ENCODE measurements at regions not wholly inside any gene's neighbourhood (a gene's known extent, or its start where the extent isn't known, plus 50 kb on each side); places are given as distances from the start of the nearest gene placed in this dataset.

DNA sequence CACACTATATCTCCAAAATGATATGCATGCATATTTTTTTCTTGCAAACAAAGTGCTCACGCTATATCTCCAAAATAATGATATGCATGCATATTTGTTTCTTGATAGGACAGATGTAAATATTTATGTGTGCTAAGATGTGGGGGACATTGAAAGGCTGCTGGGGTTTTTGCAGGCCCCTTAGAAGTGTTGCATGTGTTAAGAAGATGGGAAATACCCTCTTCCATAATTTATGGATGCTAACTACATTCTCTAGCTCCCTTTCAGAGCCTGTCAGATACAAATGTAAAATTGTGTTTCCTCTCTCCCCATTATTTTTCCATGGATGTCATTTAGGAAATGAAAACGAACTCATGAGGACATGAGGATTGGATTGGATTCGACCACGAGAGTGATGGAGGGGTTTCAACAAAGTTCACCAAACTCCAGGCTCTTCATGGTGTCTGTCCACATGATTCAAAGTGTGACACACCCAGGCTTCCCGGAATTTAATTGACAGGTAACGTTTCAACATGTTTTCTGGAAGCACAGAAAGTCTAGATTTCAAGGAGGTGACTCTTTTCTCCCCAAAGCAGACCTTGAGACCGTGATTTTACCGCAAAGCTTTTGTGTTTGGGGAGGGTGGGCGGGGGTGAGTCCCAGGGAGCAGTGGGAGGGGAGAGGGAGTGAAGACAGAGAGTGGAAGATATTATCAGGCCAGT, 94.4 kb upstream of the CD99 start:
- H3K4me3 ChIP-seq (ENCODE audit: low read depth, low read length) = no peak overlapping the region
- no peak for DNase-seq (ENCODE audit: low read depth)
- in situ Hi-C loops (cut with HindIII; ENCODE audit: low sequenced_read_pairs) = loop anchor here (25.0 kb wide), 1 partner anchor 934 kb away; no protein-coding TSS in a partner anchor
- no peak for TF ChIP-seq CTCF (IDR thresholded peaks at IDR 0.05; ENCODE audit: low read depth, low read length, missing control alignments)

DNA sequence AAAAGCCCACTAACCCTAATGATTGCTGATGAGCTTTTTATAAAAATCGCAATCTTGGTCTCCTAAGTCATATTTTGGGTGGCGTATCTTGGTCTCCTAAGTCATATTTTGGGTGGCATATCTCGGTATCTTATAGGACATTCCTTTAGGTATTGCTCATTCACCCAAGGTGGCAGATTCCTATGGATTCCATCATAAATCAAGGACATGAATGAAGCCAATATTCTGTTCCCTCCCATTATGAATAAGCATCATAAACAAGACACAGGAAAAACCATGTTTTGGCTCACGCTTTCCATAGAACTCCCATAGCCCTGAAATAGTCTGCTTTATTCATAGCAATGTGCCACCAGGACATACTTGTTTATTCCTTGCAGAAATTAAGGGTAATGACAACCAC, 95.0 kb upstream of the CD99 start:
- no peak for DNase-seq (ENCODE audit: low read depth)
- no peak for TF ChIP-seq CTCF (IDR thresholded peaks at IDR 0.05; ENCODE audit: low read depth, low read length, missing control alignments)
- H3K4me3 ChIP-seq (ENCODE audit: low read depth, low read length) = no peak overlapping the region
- in situ Hi-C loops (cut with HindIII; ENCODE audit: low sequenced_read_pairs) = loop anchor here (25.0 kb wide), 1 partner anchor 934 kb away; no protein-coding TSS in a partner anchor

- in situ Hi-C loops (cut with HindIII; ENCODE audit: low sequenced_read_pairs) = loop anchor here (25.0 kb wide), 1 partner anchor 933 kb away; no protein-coding TSS in a partner anchor
- no peak for TF ChIP-seq CTCF (IDR thresholded peaks at IDR 0.05; ENCODE audit: low read depth, low read length, missing control alignments)
- H3K4me3 ChIP-seq (ENCODE audit: low read depth, low read length) = no peak overlapping the region
- DNase-seq (ENCODE audit: low read depth) = peak; percentile 50
Observed at GRCh38 chrX:2595258-2595657, 94.5 kb upstream of the DHRSX start.

DNA sequence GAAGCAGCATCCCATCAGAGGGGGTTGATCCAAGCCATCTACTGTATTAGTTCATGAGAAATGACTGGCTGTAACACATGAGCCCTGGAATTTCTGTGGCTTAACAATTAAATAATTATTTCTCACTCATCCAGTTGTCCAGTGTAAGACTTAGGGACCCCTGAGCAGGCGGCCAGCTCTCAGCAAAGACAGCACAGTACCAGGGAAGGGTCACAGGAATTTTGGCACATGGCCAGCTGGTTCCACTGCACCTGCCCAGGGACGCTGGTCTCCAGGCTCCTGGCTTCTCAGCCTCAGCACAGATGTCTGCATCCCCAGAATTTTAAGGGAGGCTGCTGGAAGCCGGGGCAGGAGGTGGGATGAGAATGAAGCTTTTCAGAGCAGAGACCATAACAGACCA, 93.7 kb upstream of the DHRSX start:
- DNase-seq (ENCODE audit: low read depth) = no peak
- no peak for TF ChIP-seq CTCF (IDR thresholded peaks at IDR 0.05; ENCODE audit: low read depth, low read length, missing control alignments)
- no peak overlapping the region for H3K4me3 ChIP-seq (ENCODE audit: low read depth, low read length)
- in situ Hi-C loops (cut with HindIII; ENCODE audit: low sequenced_read_pairs) = loop anchor here (25.0 kb wide), 1 partner anchor 932 kb away; no protein-coding TSS in a partner anchor

DNA sequence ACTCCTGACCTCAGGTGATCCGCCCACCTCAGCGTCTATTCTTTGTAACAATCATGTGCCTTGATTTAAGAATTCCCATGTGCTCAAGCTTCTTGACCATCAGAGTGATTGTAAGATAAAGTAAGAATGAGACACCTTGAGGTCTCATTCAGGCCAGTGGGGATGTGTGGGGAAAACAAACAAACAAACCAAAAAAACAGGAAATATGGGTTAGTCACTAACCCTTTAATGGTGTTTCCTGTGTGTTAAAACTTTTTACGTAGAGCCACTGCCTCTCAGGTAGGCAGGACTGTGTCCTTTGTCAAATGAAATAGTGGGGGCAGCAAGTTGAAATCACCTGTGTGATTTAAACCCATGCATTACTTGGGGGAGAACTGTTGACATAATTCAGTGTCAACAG, 91.5 kb upstream of the DHRSX start:
- DNase-seq (ENCODE audit: low read depth) = no peak
- in situ Hi-C loops (cut with HindIII; ENCODE audit: low sequenced_read_pairs) = loop anchor here (25.0 kb wide), 1 partner anchor 930 kb away; no protein-coding TSS in a partner anchor
- no peak overlapping the region for H3K4me3 ChIP-seq (ENCODE audit: low read depth, low read length)
- TF ChIP-seq CTCF (IDR thresholded peaks at IDR 0.05; ENCODE audit: low read depth, low read length, missing control alignments) = no peak

- no peak for DNase-seq (ENCODE audit: low read depth)
- in situ Hi-C loops (cut with HindIII; ENCODE audit: low sequenced_read_pairs) = loop anchor here (25.0 kb wide), 1 partner anchor 927 kb away; no protein-coding TSS in a partner anchor
- H3K4me3 ChIP-seq (ENCODE audit: low read depth, low read length) = no peak overlapping the region
- no peak for TF ChIP-seq CTCF (IDR thresholded peaks at IDR 0.05; ENCODE audit: low read depth, low read length, missing control alignments)
Observed at GRCh38 chrX:2589186-2590020, 88.6 kb upstream of the DHRSX start.

All from astrocyte of the cerebellum (primary cell).